RWPE2 (cell line): ENCODE measurements at regions not wholly inside any gene's neighbourhood (a gene's known extent, or its start where the extent isn't known, plus 50 kb on each side); places are given as distances from the start of the nearest gene placed in this dataset.

ENCODE experiments used
- ATAC-seq: fragments of 200-7000 bp; cut with Tn5 transposase; 3 replicates; pipeline ENCODE4 v1.9.1; 2021; ENCODE audit warnings: low read depth
- DNase-seq: peaks from one replicate; pipeline ENCODE4 v3.0.0-alpha.2; 2020; ENCODE audit warnings: low spot score
- H3K27ac ChIP-seq: fragments of 450-650 bp; 2 replicates; pipeline ENCODE4 v1.5.1; 2017; ENCODE audit warnings: mild to moderate bottlenecking; ENCODE audit not compliant: poor library complexity, severe bottlenecking
- H3K27me3 ChIP-seq: fragments of 250-450 bp; sonication (Bioruptor Pico); 2 replicates; pipeline ENCODE4 v1.5.1; 2021; ENCODE audit warnings: mild to moderate bottlenecking, moderate library complexity; ENCODE audit not compliant: insufficient read depth, poor library complexity, severe bottlenecking
- H3K36me3 ChIP-seq: fragments of 250-450 bp; sonication (Bioruptor Pico); 2 replicates; pipeline ENCODE4 v1.5.1; 2020; ENCODE audit warnings: low read depth, mild to moderate bottlenecking, moderate library complexity
- H3K4me1 ChIP-seq: fragments of 250-450 bp; sonication (Bioruptor Pico); 2 replicates; pipeline ENCODE4 v1.5.1; 2021; ENCODE audit warnings: mild to moderate bottlenecking, moderate library complexity; ENCODE audit not compliant: insufficient read depth, poor library complexity, severe bottlenecking
- H3K4me3 ChIP-seq: fragments of 250-450 bp; sonication (Bioruptor Pico); 2 replicates; pipeline ENCODE4 v1.5.1; 2021; ENCODE audit warnings: mild to moderate bottlenecking, moderate library complexity; ENCODE audit not compliant: severe bottlenecking
- H3K9me3 ChIP-seq: fragments of 250-450 bp; sonication (Bioruptor Pico); 2 replicates; pipeline ENCODE4 v1.5.1; 2021; ENCODE audit warnings: mild to moderate bottlenecking, moderate library complexity; ENCODE audit not compliant: severe bottlenecking
- CTCF ChIP-seq: fragments of 450-650 bp; IDR thresholded peaks from one replicate; pipeline ENCODE4 v1.5.1; 2017; ENCODE audit warnings: mild to moderate bottlenecking, moderate library complexity; ENCODE audit not compliant: poor library complexity, severe bottlenecking

GRCh38 chr13:90526711-90527110 is 820.8 kb upstream of the MIR17HG start:
- no peak for TF ChIP-seq CTCF
- Histone ChIP-seq H3K9me3 (peaks cover 10% of the 10 kb centered on the region), H3K4me3 (no peak overlapping the region), H3K27me3 (no peaks in the 10 kb centered on the region), H3K36me3 (no peaks in the 10 kb centered on the region), H3K27ac (no peak overlapping the region), H3K4me1 (no peaks in the 10 kb centered on the region)
- DNase-seq (no peak), ATAC-seq (no peak)

GRCh38 chr13:90531744-90532143 is 815.7 kb upstream of the MIR17HG start:
- DNase-seq = no peak
- Histone ChIP-seq H3K9me3 (no peaks in the 10 kb centered on the region), H3K36me3 (no peaks in the 10 kb centered on the region), H3K4me3 (no peak overlapping the region), H3K27me3 (no peaks in the 10 kb centered on the region), H3K4me1 (no peaks in the 10 kb centered on the region), H3K27ac (no peak overlapping the region)
- TF ChIP-seq CTCF = no peak
- no peak for ATAC-seq

GRCh38 chr13:90532861-90533492 is 814.5 kb upstream of the MIR17HG start:
- no peak for TF ChIP-seq CTCF

GRCh38 chr13:90533866-90534265 is 813.6 kb upstream of the MIR17HG start:
- TF ChIP-seq CTCF = no peak
- Histone ChIP-seq H3K27ac (no peak overlapping the region), H3K4me3 (no peak overlapping the region), H3K36me3 (no peaks in the 10 kb centered on the region), H3K9me3 (no peaks in the 10 kb centered on the region), H3K4me1 (no peaks in the 10 kb centered on the region), H3K27me3 (no peaks in the 10 kb centered on the region)
- DNase-seq = no peak
- no peak for ATAC-seq

More at GRCh38 chr13:90532861-90533492, 814.5 kb upstream of the MIR17HG start:
- DNase-seq = no peak
- Histone ChIP-seq H3K4me1 (no peaks in the 10 kb centered on the region), H3K9me3 (no peaks in the 10 kb centered on the region), H3K27ac (no peak overlapping the region), H3K4me3 (no peak overlapping the region), H3K36me3 (no peaks in the 10 kb centered on the region), H3K27me3 (no peaks in the 10 kb centered on the region)
- ATAC-seq = no peak

GRCh38 chr13:90534617-90535370 is 812.7 kb upstream of the MIR17HG start:
- no peak for TF ChIP-seq CTCF
- H3K9me3 ChIP-seq = no peaks in the 10 kb centered on the region
- H3K4me1 ChIP-seq = no peaks in the 10 kb centered on the region
- H3K4me3 ChIP-seq = no peak overlapping the region
- ATAC-seq = no peak
- H3K27ac ChIP-seq = no peak overlapping the region
- DNase-seq = no peak
- H3K36me3 ChIP-seq = no peaks in the 10 kb centered on the region
- no peaks in the 10 kb centered on the region for H3K27me3 ChIP-seq
